ENCODE measurements at regions not wholly inside any gene's neighbourhood (a gene's known extent, or its start where the extent isn't known, plus 50 kb on each side); places are given as distances from the start of the nearest gene placed in this dataset.

DNA sequence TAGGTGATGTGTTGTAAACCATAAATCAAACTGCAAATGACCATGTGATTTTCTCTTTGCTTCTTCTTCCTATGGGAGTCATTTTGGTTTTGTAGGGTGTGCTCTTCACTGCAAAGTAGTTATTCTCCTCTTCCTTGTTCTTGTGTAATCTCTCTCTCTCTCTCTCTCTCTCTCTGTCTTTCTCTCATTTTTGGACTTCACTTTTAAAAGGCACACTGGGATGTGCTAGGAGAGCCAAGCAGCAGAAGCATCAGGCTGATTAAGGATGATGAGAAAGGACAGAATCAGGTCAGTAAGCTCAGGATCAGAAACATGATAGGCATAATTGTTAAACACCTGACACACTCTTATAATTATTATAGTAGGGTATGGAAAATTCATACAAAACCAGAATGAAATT lies 505.3 kb upstream of the ZNF608 start:
- TF ChIP-seq, protein P1, sequence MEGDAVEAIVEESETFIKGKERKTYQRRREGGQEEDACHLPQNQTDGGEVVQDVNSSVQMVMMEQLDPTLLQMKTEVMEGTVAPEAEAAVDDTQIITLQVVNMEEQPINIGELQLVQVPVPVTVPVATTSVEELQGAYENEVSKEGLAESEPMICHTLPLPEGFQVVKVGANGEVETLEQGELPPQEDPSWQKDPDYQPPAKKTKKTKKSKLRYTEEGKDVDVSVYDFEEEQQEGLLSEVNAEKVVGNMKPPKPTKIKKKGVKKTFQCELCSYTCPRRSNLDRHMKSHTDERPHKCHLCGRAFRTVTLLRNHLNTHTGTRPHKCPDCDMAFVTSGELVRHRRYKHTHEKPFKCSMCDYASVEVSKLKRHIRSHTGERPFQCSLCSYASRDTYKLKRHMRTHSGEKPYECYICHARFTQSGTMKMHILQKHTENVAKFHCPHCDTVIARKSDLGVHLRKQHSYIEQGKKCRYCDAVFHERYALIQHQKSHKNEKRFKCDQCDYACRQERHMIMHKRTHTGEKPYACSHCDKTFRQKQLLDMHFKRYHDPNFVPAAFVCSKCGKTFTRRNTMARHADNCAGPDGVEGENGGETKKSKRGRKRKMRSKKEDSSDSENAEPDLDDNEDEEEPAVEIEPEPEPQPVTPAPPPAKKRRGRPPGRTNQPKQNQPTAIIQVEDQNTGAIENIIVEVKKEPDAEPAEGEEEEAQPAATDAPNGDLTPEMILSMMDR (IDR thresholded peaks at IDR 0.05), result no peak
- TF ChIP-seq POLR2A (IDR thresholded peaks at IDR 0.05), result no peak
